Activated CD4-positive, alpha-beta T cell treated with anti-CD3 and anti-CD28 coated beads, Interleukin-2, Interleukin-6, amounts not matched to agents 100 ng/mL and 50 ng/mL, durations not matched to agents 16 hours and 8 hours (primary cell): ENCODE measurements at regions not wholly inside any gene's neighbourhood (a gene's known extent, or its start where the extent isn't known, plus 50 kb on each side); places are given as distances from the start of the nearest gene placed in this dataset.

ENCODE experiments used
- DNase-seq: peaks from one replicate; pipeline ENCODE4 v3.0.0-alpha.2; 2020

GRCh38 chr18:64539847-64540246 lies 391.0 kb upstream of the LINC00305 start:
- DNase-seq = no peak

- no peak for DNase-seq
These were observed 379.8 kb upstream of the LINC00305 start for GRCh38 chr18:64528646-64529045.

DNA sequence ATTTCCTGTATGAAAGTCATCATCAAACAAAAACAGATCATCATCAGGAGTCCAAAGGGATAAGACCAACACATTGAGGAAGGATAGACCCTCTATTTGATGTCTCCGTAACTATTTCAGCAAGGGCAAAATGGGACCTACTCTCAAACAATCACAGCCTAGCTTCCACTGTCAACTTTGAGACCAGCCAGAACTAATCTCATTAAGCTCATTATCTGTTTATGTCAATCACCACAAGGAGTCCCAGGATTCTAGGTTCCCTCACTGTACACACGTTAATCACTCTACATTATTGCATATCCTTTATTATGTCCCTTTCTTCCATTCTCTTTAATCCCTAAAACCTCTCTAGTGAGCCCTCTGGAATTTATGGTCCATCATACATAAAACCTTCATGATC lies 370.3 kb upstream of the LINC00305 start:
- no peak for DNase-seq

DNA sequence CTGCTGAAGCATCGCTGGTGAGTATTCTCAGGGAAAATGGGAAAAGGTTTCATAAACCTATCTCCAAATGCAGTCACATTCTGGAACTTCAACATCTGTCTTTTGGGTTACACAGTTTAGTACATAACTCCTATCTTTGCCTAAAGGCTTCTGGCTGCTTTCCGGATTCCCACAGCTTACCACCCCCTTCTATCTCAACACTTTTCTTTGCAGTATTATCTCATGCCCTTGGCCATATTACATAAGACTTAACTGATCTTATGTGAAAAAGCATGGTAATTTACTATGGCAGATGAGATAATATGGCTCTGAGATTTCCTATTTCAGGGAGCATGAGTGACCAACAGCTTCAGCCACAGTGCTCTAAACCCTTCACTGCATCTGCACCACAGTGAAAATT lies 369.3 kb upstream of the LINC00305 start:
- DNase-seq = no peak

GRCh38 chr18:64513401-64513800 lies 364.5 kb upstream of the LINC00305 start:
- DNase-seq = no peak

DNA sequence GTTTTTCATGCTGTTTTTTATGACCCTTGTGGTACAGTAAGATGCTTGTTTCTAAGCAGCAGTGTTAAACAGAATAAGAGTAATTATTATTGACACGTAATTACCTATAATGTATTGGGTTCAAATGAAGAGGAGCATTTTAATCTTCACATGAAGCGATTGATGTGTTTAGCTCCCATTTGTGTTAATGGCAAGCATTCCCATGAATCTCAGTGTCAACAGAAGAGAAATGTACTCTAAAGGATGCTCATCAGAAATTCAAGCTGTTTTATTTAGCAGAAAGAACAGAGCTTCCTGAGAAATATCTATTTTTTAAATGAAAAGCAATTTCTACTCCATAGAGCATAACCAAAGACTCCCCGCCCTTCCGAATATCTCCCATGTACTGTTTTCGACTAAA lies 341.3 kb upstream of the LINC00305 start:
- no peak for DNase-seq

GRCh38 chr18:64488698-64489097 lies 339.8 kb upstream of the LINC00305 start:
- DNase-seq = no peak

GRCh38 chr18:64474773-64475172 lies 325.9 kb upstream of the LINC00305 start:
- no peak for DNase-seq

- DNase-seq = no peak
These were observed 325.4 kb upstream of the LINC00305 start for GRCh38 chr18:64474255-64474654.

DNA sequence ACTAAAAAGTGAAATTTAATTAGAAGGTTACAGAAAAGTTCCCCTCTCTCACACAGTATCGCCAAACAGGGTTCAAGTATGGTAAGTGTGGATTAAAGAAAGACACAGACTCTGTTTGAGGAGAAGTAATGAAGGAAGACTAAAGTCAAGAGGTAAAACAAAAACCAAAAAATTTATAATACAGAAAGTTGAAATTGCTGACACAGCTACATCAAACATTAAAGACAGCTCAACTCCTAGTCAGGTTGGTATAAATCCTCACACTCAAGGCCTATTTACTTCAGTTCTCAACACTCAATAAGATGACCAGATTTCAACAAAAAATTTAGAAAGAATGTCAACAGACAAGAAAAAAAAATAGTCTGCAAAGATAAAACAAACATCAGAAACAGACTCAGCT lies 300.5 kb upstream of the LINC00305 start:
- DNase-seq = no peak

GRCh38 chr18:64444819-64445218 lies 295.9 kb upstream of the LINC00305 start:
- DNase-seq = no peak

- DNase-seq = no peak
These were observed 289.3 kb upstream of the LINC00305 start for GRCh38 chr18:64438178-64438577.

DNA sequence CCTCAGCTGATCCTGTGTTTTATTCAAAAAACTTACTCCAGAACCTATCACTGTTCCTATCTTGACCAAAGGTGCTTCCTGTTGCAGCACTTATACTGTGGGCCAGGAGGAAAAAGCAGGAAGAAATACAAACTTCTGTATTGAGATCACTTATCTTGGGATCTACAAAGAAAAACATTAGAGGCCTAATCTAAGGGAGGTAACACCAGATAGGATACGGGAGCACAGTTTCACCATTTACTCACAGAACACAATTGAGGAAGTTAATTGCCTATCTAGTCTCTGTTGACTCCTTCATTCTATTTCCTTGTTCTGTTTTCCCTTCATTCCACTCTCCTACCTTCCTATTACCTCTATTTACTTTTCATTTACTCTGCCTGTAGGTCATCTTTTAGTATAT lies 287.2 kb upstream of the LINC00305 start:
- DNase-seq = no peak

- no peak for DNase-seq
These were observed 270.3 kb upstream of the LINC00305 start for GRCh38 chr18:64419156-64419555.

DNA sequence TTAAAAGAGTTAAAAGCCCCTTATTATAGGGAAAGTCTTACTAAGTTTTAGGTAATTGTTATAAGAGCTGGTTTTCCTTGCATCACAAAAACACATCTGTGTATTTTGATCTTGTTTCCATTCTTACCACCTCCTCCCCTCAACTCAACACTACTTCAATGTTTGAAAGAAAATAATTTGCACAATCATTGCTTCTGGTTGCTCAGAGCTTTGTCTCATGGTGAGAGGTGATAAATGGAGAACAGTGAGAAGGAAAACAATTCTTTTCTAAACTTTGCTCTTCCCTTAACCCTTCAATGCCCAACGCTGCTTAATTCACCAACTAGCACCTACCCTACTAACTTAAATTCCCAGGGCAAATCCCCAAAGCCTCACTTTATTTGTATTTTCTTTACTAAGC lies 268.1 kb upstream of the LINC00305 start:
- DNase-seq = no peak

DNA sequence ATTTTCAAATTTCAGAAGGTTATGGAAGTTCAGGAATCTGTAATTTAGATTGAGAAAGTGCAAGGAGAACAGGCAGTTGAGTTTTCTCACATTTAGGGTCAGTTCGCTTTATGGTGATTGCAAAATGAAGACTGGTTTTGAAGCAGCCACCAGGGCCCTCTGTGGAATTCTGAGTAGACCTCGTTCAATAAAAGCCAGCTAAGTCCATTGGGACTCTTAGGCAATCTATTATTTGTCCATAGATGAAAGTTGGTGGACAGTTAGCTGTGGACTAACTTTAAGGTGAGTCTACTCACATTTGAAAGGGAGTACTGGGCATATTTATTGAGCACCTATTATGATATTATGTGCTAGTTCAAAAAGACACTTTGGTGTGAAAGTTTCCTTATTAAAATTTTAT lies 266.3 kb upstream of the LINC00305 start:
- no peak for DNase-seq

- no peak for DNase-seq
These were observed 261.8 kb upstream of the LINC00305 start for GRCh38 chr18:64410685-64411084.

- DNase-seq = peak; percentile 13
These were observed 260.6 kb upstream of the LINC00305 start for GRCh38 chr18:64409511-64409910.

DNA sequence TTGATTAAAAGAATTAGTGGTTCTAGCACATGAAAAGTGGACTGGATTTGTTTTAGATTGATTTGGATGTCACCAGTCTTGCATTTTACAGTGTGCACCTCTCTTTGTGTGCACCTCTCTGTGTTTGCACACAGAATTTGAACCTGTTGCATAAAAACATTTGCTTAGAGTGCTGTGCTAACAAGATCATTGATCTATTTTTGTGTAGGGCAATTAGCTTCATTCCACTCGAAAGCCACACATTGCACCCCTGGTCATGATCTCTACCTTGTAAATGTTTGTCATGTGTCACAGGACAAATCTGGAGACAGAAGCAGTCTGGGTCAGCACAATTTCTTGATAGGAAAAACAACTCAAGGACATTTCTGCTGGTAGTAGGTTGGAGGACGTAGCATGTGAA lies 258.7 kb upstream of the LINC00305 start:
- no peak for DNase-seq

- no peak for DNase-seq
These were observed 256.3 kb upstream of the LINC00305 start for GRCh38 chr18:64405161-64405560.

GRCh38 chr18:64403784-64404503 lies 255.1 kb upstream of the LINC00305 start:
- no peak for DNase-seq

DNA sequence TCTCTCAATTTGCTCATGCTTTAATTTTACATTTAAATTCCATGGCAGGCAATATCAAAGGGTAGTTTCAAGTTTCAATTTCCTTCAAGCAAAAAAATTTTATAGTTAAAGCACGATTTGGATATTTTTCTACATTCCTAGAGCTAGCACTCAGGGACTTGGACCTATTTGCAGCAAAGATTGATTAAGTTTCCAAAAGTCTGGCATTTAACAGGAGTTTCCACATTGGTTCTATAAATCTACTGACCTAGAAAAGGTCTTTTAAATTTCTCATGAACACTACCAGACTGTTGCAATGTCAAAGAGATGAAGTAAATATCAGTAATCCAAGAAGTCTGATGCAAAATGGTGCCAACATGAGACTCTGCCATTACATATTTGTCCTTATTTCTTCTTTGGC lies 253.7 kb upstream of the LINC00305 start:
- DNase-seq = no peak

- DNase-seq = no peak
These were observed 252.6 kb upstream of the LINC00305 start for GRCh38 chr18:64401268-64402060.

- DNase-seq = no peak
These were observed 250.7 kb upstream of the LINC00305 start for GRCh38 chr18:64399566-64399965.

GRCh38 chr18:64398320-64398719 lies 249.4 kb upstream of the LINC00305 start:
- no peak for DNase-seq
